ENCODE measurements at regions not wholly inside any gene's neighbourhood (a gene's known extent, or its start where the extent isn't known, plus 50 kb on each side); places are given as distances from the start of the nearest gene placed in this dataset.

DNA sequence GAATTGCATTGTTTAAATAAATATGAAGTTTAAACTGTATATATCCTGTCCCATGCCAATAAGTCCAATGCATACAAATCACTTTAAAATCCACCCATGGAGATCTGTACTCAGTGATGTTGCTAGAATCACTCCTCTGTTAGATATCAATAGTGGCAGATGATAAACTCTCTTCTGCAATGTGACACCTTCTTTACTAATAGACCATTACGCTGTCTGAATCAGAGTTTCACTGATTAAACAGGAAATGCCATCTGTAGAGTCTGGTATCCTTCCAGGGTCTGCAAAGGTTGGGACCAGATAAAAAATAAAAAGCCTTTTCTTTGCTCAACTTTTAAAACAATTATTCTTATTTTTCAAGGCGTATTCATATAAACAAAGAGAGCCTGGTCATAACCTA lies 134.5 kb downstream of the EDN3 start:
- TF ChIP-seq POLR2A (IDR thresholded peaks at IDR 0.05) (no peak), CTCF (IDR thresholded peaks at IDR 0.05) (no peak), EP300 (IDR thresholded peaks at IDR 0.05) (no peak)
